ENCODE measurements at regions not wholly inside any gene's neighbourhood (a gene's known extent, or its start where the extent isn't known, plus 50 kb on each side); places are given as distances from the start of the nearest gene placed in this dataset.
"Not testable (repeated sequence)": the region's sequence is repeated elsewhere in the genome, so short reads cannot be mapped to it uniquely, and the experiment has no call there.

GRCh38 chr6:130547723-130548122, 181.9 kb downstream of the TMEM200A start:
- no peak for DNase-seq (ENCODE audit: low read depth in 4 of 4, low spot score in 3 of 4)

DNA sequence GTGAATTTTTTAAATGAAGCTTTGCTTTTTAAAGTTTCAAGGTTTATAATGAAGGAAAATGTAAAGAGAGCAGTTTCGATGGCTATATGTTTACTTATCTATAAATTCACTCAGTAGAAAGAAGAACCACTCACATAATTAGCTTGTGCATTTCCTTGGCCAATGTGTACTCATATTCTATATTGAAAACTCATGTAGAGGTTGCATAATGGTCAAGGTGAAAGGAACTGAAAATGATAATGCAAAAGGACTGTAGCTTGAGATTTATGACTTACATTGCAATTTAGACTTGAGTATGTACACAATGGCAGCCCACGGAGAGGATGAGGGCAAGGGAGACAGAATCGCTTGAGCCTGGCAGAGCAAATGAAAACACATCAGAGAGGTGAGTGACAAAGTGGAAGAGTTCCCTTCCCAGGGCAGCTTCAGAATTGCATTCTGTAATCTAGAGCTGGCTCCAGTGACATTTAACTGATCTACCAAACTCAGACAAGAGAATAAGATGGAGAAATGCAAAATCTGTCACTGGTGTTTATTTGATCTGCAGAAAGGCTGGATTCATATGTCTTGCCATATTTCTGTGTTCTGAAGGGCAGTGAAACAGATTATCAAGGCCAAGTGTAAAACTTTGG, 191.8 kb downstream of the TMEM200A start:
- DNase-seq (ENCODE audit: low read depth in 4 of 4, low spot score in 3 of 4), result no peak

GRCh38 chr6:130558131-130558530, 192.3 kb downstream of the TMEM200A start:
- no peak for DNase-seq (ENCODE audit: low read depth in 4 of 4, low spot score in 3 of 4)

- no peak for DNase-seq (ENCODE audit: low read depth in 4 of 4, low spot score in 3 of 4)
Measured at GRCh38 chr6:130559166-130559565, 193.3 kb downstream of the TMEM200A start.

DNA sequence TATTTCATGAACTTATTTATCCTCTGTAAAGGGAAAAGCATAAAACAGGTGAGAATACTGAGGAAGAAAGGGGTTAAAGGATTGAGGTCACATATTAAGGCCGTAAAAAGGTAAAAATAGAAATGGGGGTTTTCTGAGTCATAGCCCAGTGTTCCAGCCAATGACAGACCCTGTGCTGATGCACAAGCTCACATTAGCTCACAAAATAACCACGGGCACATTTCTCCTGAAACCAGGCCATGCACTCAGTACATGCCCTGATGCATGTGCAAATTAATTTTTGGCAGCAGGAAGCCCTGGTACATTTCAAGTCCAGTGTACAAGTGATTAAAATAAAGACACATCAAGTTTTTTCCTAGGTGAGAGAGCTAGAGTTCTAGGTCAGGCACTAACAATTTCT, 194.4 kb downstream of the TMEM200A start:
- DNase-seq (ENCODE audit: low read depth in 4 of 4, low spot score in 3 of 4), result no peak

- DNase-seq (ENCODE audit: low read depth in 4 of 4, low spot score in 3 of 4), result not testable (repeated sequence)
Measured at GRCh38 chr6:130561159-130561558, 195.3 kb downstream of the TMEM200A start.

GRCh38 chr6:130565696-130566095, 199.9 kb downstream of the TMEM200A start:
- no peak for DNase-seq (ENCODE audit: low read depth in 4 of 4, low spot score in 3 of 4)

DNA sequence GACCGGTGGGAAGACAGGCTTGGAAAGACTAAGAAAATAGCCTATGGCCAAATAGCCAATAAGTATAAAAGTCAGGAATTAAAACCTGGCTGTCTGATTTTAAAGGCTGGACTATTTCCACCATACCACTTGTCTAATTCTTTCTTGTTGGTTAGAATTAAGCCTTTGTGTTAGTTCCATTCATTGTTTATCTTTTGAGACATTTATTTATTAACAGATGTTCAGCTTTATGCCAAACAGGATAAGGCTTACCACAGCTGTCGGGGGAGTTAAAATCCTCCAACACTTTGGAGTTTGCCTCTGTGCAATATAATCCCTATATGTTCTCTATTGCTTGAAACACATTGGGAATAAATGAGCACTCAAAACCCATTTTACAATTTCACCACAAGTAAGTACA, 208.3 kb downstream of the TMEM200A start:
- DNase-seq (ENCODE audit: low read depth in 4 of 4, low spot score in 3 of 4), result no peak

- no peak for DNase-seq (ENCODE audit: low read depth in 4 of 4, low spot score in 3 of 4)
Measured at GRCh38 chr6:130575557-130575956, 209.7 kb downstream of the TMEM200A start.

DNA sequence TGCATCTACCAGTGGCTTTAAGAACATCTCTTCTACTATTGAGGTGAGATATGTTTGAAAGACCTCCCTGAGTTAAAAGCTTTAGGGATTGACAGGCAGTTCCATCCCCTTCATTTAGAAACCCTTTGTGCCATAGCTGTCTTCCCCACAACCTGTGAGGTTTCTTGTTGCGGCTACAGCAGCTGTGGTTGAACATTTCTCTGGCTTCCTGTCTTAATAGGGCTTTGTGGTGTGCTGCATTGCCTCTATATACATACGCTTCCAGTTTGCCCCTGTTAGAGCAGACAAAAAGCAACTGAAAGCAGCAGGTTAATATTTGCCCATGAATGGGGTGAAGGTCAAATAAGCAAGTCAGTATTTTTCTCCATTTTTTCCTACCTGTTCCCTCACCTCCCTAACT, 210.2 kb downstream of the TMEM200A start:
- no peak for DNase-seq (ENCODE audit: low read depth in 4 of 4, low spot score in 3 of 4)

GRCh38 chr6:130577178-130577919, 211.5 kb downstream of the TMEM200A start:
- DNase-seq (ENCODE audit: low read depth in 4 of 4, low spot score in 3 of 4), result no peak

DNA sequence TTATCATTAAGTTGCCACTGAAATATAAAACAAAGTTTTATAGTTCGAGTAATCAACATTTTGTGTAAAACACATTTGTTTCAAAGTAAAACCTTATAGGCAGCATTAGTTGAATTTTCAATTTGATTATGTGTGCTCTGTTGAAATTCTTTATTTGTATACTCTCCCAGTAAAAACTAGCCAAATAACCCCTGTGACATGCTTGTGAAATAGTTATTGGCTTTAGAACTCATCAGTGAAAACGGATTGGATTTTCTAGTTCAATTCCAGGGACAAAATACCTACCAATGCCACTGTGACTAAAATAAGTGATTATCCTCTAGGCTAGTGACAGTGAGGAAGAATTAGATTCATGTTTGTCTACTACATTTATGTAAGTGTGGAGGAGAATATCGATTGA, 212.9 kb downstream of the TMEM200A start:
- no peak for DNase-seq (ENCODE audit: low read depth in 4 of 4, low spot score in 3 of 4)

DNA sequence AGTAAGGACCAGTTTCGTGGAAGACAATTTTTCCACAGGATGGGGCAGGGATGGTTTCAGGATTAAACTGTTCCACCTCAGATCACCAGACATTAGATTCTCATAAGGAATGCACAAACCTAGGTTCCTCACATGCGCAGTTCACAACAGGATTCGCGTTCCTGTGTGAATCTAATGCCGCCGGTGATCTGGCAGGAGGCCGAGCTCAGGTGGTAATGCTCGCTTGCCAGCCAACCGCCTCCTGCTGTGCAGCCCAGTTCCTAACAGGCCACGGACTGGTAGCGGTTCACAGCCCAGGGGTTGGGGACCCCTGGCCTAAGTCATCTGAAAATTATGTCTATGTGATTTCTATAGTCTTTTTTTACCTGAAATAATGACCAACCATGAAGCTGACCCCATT, 217.5 kb downstream of the TMEM200A start:
- DNase-seq (ENCODE audit: low read depth in 4 of 4, low spot score in 3 of 4), result no peak

DNA sequence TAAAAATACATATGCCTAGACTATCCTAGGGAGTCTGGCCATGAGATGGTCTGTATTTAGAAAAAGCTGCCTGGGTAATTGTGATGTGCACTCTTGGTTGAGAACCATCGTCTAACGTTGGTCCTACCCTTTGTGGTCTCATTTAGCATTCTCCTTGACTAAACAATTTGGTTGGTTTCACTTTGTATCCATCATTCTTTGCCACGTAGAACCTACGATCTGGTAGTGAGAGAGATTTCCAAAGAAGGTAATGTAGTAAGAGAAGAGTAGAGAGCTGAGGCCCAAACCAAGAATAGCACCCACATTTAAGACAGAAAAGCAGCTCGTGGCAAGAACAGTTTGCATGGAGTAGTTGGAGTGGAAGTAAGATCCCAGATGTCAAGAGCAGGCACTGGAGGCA, 219.8 kb downstream of the TMEM200A start:
- DNase-seq (ENCODE audit: low read depth in 4 of 4, low spot score in 3 of 4), result no peak

GRCh38 chr6:130587778-130588520, 222.1 kb downstream of the TMEM200A start:
- DNase-seq (ENCODE audit: low read depth in 4 of 4, low spot score in 3 of 4), result no peak

- DNase-seq (ENCODE audit: low read depth in 4 of 4, low spot score in 3 of 4), result no peak
Measured at GRCh38 chr6:130593200-130593599, 227.4 kb downstream of the TMEM200A start.

- DNase-seq (ENCODE audit: low read depth in 4 of 4, low spot score in 3 of 4), result no peak
Measured at GRCh38 chr6:130593948-130594347, 228.1 kb downstream of the TMEM200A start.

DNA sequence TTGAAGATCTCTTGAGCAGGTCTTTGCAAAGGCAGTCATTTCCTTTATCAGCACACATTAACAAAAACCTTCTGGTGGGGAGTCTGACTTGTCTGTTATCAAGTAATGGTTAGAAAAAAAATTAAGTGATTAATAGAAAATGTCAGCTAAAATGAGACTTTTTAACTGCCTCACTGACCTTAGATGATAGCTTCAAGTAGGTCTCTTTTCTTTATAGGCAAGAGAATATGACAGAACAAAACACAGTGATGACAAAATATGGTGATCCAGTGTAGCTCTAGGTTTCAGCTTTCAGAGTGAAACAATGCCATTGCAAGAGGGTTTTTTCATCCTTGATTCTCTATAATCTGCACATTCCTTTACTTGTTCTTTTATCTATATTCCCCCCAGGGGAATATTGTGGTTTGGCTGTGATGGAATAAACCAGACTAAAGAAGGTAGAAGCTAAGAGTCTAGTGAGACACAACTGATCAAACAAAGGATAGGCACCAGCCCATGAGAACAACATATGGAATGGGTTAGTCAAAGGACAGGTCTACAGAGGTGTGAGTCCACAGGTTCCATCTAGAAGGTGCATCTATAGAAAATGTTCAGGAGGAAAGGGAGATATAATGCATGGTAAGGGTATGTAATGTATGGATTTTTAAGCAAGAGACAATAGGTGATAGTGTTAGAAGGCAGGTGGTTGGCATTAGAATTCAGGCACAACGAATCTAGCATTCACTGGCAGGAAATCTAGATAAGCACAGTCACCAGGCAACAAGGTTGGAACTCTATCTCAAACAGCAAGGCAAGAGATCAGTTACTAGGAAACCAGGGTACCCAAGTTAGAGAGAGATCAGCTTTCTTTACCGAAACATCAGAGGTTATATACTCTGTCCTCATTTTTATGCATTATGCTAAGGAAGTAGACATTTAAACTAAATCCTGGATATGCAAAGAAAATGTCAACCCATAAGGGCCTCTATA, 228.9 kb upstream of the SMLR1 start:
- no peak for DNase-seq (ENCODE audit: low read depth in 4 of 4, low spot score in 3 of 4)

DNA sequence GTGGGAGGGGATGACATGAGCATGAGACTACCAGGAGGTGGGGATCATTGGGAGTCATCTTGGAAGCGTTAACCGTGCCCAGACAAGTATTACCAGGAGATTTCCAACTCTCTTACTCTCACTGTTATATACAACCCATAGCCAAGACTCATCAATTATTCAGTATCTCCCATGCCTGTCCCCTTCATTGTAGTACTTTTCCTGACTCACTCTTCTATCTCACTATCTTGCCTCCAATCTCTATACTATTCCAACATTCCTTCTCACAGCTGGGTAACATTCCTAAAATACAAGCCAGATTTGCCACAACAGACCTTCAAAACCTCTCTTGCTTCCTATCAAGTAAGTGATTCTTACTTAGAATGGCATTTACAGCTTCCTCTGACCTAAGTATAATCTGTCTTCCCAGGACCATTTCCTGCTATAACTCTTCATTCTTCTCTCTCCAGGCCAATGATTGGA, 226.3 kb upstream of the SMLR1 start:
- DNase-seq (ENCODE audit: low read depth in 4 of 4, low spot score in 3 of 4), result no peak

GRCh38 chr6:130602151-130602770, 224.9 kb upstream of the SMLR1 start:
- DNase-seq (ENCODE audit: low read depth in 4 of 4, low spot score in 3 of 4), result no peak
